NCI-H1105 treated with DMSO at 0.1 percent for 48 hours (cell line): ENCODE measurements at regions not wholly inside any gene's neighbourhood (a gene's known extent, or its start where the extent isn't known, plus 50 kb on each side); places are given as distances from the start of the nearest gene placed in this dataset.
A peak's percentile ranks its signal among the peaks of the same experiment; 100 is the strongest.

Experiments used
- DNase-seq: peaks from one replicate; lab custom pipeline; 2025; lab: John Stamatoyannopoulos, UW

DNA sequence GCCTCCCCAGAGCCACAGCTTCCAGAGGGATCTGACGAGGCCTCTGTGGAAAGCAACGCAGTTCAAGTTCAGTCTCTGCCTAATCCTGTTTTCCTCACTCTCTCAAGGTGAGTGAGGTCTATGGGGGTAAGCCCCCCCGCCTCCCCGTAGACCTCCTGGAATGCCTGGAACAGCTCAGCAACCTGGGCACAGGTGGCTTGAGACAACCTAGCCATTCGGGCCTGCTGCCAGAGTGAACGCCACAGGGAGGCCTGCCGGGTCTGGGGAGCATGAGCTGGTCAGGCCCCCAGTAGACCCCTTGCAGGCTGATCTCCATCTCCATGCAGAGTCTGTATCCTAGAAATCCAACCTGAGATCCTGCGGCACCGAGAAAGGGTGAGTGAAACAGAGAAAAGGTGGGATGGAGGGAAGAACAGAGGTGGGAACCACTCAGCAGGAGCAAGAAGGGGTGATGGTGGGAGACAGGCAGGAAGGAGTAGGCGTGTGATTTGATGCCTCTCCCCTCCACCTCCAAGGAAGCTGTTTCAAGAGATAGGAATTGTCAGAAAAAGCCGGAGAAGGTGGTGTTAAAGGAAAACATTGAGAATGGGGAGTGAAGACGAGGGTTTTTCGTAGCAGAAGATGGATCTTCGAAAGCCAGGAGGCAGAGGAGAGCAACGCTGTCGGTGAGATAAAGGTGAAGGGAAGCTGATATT, 123.1 kb upstream of the PRMT8 start:
- no peak for DNase-seq

GRCh38 chr12:3371018-3371417, 120.0 kb upstream of the PRMT8 start:
- peak; percentile 84 for DNase-seq

GRCh38 chr12:3375326-3375725, 115.7 kb upstream of the PRMT8 start:
- no peak for DNase-seq

GRCh38 chr12:3376779-3377455, 114.1 kb upstream of the PRMT8 start:
- no peak for DNase-seq

- no peak for DNase-seq
These were observed 112.3 kb upstream of the PRMT8 start for GRCh38 chr12:3378655-3379054.

DNA sequence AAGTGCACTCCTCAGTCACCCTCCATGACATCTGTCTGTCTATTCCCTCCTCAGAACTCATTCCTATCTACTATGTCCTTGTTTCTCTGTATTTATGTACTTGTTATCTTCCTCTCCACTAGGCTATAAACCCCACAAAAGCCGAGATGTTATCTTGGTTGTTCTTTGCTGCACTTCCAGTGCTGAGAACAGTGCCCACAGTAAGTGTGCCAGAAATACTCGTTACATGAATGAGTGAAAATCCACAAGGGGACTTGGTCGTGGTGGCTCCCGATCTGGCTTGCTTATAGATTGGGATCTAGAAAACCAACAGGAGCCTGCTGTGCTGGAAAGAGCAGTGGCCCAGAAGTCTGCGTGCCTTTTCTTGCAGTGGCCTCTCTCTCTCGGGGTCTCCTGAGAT, 111.9 kb upstream of the PRMT8 start:
- DNase-seq = no peak

DNA sequence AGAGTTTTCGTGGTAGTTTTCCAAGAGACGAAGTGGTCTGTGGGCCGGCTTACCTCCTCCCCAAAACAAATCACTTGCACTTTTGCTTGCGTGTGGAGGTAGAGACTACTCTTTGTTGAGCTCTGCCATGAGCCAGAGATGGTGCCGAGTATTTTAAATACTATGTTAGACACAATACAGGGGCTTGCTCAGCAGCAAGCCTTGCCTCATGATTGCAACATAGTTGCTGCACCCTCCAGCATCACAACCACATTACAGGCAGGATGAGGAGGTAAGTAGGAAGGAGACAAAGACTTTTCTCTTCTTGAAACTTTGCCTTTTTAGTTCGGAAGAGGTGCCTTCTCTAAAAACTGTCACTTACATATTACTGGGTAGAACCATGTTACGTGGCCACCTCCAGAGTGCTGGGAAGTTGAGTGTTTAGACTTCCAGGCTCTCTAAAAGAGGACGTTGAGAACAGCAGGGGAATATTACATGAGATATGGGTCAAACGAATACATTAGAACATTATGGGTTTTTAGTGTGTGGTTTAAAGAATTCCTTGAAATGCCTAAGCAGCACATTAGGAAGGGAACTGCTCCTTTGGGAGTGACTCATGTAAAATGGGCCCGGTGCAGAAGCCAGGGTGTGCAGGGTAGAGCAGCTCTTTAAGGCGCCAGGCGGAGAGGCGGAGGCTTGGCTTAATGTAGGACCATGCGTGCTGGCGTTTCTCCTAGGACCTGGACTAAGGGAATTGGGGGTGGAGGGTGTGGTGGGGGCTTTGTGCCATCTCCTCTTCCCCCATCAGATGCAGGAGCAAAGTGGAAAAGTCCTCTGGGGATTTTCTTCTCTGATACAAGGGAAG, 110.6 kb upstream of the PRMT8 start:
- no peak for DNase-seq

DNA sequence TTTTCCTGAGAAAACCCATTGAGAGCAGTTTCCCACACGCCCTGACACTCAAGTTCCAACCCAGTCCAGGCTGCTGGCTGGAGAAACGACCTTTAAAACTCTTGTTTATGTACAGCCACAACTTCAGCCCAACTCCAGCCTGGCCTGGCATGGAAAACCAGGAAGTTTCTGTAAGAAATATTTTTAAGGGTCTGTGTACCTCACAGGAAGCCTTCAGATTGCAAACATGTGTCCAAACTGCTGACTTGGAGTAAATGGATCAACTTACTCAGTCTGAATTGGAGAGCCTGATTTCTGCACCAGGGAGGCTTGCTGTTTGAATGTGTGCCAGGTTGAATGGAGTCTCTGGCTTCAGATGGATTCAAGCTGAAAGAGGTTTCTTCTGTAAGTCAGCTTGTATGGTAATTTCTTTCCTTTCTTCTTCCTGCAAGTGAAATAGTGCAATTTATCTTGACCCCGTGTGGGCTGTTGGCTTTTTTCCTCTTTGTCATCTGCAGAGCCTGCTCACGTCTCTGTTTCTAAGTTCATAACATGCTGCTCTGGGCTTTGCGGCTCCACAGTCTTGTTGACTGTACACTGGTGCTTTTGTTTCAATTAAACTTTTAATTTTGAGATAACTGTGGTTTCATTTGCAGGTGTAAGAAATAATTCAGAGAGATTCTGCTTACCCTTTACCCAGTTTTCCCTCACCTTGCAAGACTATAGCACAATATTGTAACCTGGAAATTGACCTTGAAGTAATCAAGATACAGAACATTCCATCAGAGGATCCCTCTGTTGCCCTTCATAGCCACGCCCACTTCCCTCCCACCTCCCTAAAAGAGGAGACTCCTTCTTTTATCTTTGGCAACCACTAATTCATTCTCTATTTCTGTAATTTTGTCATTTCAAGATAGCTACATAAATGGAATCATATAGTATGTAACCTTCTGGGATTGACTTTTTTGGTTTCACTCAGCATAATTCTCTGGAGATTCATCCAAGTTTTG, 109.7 kb upstream of the PRMT8 start:
- no peak for DNase-seq

GRCh38 chr12:3389986-3390385, 101.0 kb upstream of the PRMT8 start:
- DNase-seq = no peak

GRCh38 chr12:3397596-3397995, 93.4 kb upstream of the PRMT8 start:
- peak; percentile 6 for DNase-seq

- DNase-seq = no peak
These were observed 92.7 kb upstream of the PRMT8 start for GRCh38 chr12:3398196-3398789.

DNA sequence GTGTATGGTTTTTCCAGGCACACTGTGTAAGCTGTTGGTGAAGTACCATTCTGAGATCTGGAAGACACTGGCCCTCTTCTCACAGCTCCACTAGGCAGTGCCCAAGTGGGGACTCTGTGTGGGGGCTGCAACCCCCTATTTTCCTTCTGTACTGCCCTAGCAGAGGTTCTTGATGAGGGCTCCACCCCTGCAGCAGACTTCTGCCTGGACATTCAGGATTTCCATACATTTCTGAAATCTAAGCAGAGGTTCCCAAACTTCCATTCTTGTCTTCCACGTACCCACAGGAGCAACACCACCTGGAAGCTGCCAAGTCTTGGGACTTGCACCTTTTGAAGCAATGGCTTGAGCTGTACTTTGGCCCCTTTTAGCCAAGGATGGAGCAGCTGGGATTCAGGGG, 85.2 kb upstream of the PRMT8 start:
- DNase-seq = no peak

DNA sequence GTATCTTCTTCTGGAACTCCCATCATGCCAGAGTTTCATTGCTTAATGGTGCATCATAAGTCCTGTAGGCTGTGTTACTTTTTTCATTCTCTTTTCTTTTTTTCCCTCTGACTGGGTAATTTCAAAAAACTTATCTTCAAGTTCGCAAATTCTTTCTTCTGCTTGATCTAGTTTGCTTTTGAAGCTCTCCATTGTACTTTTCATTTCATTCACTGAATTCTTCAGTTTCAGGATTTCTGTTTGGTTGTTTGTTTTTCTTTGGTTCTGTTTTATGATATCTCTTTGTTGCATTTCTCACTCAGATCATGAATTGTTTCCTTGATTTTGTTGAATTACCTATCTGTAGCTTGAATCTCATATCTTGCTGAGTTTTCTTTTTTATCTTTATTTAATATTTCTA, 83.3 kb upstream of the PRMT8 start:
- DNase-seq = no peak

DNA sequence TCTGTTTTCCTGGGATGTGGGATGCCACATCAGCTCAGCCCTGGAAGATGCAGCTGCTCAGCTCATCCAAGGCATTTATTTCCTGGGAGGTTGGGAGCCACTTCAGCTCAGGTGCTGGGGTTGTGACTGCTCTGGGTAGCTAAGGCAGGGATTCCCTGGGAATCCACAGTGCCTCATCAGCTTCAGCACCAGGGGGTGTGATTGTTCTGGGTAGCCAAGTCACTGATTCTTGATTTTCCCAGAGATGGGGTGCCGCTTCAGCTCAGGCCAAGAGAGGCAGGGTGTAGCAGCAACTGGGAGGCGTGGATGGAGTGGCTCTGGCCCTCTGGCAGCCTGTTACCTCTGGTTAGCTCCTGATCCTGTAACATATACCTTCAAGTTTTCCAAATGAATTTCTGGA, 81.3 kb upstream of the PRMT8 start:
- no peak for DNase-seq

DNA sequence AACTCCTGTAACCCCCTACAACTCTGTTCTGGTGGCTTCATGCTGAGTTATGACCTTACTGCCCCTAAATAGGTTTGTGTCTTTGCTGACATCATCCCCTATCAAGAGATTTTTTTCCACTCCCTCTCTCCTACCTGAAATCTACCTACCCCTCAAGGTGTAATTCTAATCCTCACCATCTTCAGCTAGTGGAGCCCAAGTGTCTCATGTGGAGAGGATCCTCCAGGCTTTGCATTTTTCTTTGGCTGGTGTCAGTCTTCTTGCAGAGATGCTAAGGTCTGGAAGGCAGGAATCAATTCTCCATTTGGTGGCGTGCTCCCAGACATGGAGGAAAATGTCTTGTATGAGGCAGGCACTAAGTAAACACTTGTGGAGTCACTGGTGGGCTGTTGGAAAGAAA, 74.8 kb upstream of the PRMT8 start:
- DNase-seq = no peak

GRCh38 chr12:3416670-3417069, 74.3 kb upstream of the PRMT8 start:
- no peak for DNase-seq

DNA sequence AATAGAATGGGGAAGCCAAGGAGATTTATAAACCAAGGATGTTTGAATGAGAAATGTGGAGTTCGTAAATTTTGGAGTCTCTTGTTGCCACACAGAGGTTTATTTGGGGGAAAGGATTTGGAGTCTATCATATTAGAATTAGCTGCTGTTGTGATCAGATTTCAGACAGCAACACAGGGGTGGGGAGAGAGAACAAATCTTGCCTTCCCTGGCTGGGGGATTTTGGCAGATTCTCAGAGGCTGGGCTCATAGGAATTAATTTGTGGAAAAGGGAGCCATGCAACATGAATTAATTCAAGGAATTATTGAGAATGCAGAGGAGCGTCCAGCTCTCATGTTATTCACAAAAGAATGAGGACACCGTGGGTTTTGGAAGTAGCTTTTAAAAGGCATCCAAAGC, 73.9 kb upstream of the PRMT8 start:
- no peak for DNase-seq

- no peak for DNase-seq
These were observed 73.0 kb upstream of the PRMT8 start for GRCh38 chr12:3417937-3418462.

DNA sequence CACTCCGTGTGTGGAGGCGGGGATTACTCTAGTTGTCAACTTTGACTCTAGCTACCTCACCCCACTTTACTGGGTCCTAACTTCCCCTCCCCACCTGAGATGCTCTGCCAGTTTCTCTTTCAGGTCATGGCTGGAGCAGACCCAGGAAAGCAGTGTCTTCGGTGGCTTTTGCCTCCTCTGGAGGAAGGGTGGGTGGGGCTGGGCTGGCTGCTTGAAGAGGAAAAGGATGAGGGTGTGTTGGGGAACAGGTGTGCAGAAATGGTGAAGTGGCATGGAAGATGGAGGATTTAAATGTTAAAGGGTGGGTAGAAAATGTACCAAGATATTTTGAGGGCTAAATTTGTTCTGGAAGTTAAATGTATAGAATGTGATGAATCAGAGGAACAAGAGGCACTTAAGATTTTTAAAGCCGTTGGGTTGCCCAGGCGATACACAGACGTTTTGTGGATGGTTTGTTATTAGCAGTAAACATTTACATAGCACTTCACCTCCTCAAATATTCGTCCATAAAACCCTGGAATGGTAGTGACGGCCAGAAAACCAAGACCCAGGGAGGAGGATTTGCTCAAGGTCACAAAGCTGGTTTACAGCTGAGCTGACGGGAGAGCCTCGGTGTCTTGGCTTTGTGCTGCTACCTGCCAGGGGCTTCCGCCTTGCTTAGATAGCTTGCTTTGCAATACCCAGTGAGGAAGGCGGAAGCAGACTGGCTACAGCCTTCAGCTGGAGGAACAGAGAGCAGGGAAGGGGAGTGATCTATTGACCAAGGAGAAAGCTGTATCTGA, 72.2 kb upstream of the PRMT8 start:
- DNase-seq = peak; percentile 34

- peak; percentile 15 for DNase-seq
These were observed 71.4 kb upstream of the PRMT8 start for GRCh38 chr12:3419558-3419957.
